ENCODE measurements at regions not wholly inside any gene's neighbourhood (a gene's known extent, or its start where the extent isn't known, plus 50 kb on each side); places are given as distances from the start of the nearest gene placed in this dataset.
A peak's percentile ranks its signal among the peaks of the same experiment; 100 is the strongest.
"Not testable (repeated sequence)": the region's sequence is repeated elsewhere in the genome, so short reads cannot be mapped to it uniquely, and the experiment has no call there.

DNA sequence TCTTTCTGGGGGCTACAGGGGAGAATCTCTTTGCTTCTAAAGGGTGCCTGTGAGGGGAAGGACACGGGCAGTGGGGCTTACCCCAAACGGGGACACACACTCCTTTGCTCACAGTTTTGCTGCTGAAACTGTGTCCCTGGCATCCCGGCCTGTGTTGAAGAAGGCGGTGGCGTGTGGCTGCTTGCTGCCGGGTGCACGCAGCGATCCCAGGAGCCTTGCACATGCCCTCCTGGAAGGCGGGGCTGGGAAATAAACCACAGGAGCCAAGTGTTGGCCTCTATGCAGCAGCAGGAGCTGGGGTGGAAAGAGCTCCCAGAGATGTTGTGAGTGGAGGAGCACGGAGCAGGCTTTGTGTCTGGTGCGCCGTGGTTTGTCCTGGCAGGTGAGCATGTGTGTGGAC is 131.0 kb upstream of the CIBAR2 start:
- Histone ChIP-seq H3K36me3 (ENCODE audit: insufficient read depth, low read length) (no peaks in the 10 kb centered on the region), H3K9me3 (ENCODE audit: insufficient read depth, low read length, severe bottlenecking) (no peaks in the 10 kb centered on the region), H3K4me1 (ENCODE audit: insufficient read depth, low read length) (no peaks in the 10 kb centered on the region), H3K27me3 (ENCODE audit: insufficient read depth, low read length, poor library complexity) (peaks cover 22% of the 10 kb centered on the region), H4K20me1 (ENCODE audit: insufficient read depth, low read length) (peaks cover 11% of the 10 kb centered on the region; the same call in 1 of the 2 replicates), H3K79me2 (ENCODE audit: insufficient read depth, low read length) (no peaks in the 10 kb centered on the region), H3K4me3 (ENCODE audit: low read depth in 1 of 2, low read length in 2 of 2) (no peak overlapping the region), H2AFZ (ENCODE audit: low read depth, low read length) (no peak overlapping the region), H3K4me2 (ENCODE audit: insufficient read depth, low read length) (no peak overlapping the region), H3K27ac (ENCODE audit: low read length) (no peak overlapping the region), H3K9ac (ENCODE audit: low read depth, low read length) (no peak overlapping the region)
- ATAC-seq (ENCODE audit: insufficient read depth, low read depth) (no peak), DNase-seq (no peak)
- no peak for TF ChIP-seq CTCF (IDR thresholded peaks at IDR 0.05; ENCODE audit: borderline replicate concordance, extremely low read depth, low read length, poor library complexity, severe bottlenecking)

DNA sequence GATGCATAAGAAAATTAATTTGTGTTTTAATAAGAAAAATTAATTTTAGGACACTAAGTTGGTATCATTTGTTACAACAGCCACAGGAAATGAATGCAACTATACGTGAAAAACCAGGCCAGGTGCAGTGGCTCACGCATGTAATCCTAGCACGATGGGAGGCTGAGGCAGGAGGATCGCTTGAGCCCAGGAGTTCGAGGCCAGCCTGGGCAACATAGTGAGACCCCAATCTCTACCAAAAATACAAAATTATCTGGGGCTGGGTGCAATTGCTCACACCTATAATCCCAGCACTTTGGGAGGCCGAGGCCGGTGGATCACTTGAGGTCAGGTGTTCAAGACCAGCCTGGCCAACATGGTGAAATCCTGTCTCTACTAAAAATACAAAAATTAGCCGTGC is 132.2 kb upstream of the CIBAR2 start:
- not testable (repeated sequence) for H3K4me2 ChIP-seq (ENCODE audit: insufficient read depth, low read length); H2AFZ ChIP-seq (ENCODE audit: low read depth, low read length); H3K9me3 ChIP-seq (ENCODE audit: insufficient read depth, low read length, severe bottlenecking); H3K4me1 ChIP-seq (ENCODE audit: insufficient read depth, low read length); DNase-seq; H3K9ac ChIP-seq (ENCODE audit: low read depth, low read length); ATAC-seq (ENCODE audit: insufficient read depth, low read depth); H3K4me3 ChIP-seq (ENCODE audit: low read depth in 1 of 2, low read length in 2 of 2); H3K27ac ChIP-seq (ENCODE audit: low read length); H3K36me3 ChIP-seq (ENCODE audit: insufficient read depth, low read length); H3K79me2 ChIP-seq (ENCODE audit: insufficient read depth, low read length)
- H3K27me3 ChIP-seq (ENCODE audit: insufficient read depth, low read length, poor library complexity), result peaks cover 22% of the 10 kb centered on the region
- peaks cover 11% of the 10 kb centered on the region; the same call in 1 of the 2 replicates for H4K20me1 ChIP-seq (ENCODE audit: insufficient read depth, low read length)

DNA sequence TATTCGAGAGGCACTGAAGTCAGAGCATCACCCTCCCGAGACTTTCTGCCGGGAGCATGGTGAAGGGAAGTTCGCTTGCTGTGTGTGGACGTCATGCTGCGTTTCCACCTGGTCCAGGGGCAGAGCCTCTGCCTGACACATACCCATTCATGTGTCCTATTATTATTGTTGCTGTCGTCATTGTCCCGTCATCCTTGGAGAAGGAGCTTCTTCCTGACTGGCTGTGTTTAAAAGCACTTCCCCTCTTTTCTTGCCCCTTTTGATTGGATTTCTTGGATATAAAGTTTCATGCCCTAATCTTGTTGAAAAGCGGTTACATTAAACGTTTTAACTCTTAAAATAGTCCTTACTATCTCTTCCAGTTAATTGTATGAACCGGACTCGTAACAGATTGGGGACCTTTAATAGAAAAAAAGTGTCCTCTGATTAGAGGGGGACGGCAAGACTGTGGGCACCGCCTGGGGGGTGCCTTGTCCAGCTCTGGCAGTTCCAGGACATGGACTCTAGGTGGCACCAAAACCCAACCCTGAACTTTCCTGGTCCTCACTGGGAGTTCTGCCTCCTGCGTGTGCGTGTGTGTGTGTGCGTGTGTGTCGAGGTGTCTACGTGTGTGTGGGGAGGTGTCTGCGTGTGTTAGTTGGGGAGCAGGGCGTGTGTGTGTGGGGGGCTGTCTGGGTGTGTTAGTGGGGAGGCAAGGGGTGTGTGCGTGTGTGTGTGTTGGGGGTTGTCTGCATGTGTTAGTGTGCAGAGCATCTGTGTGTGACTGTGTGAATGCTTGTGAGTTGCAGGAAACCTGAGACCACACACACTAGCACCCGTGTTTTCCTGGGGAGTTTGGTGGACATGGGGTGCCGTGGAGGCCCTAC is 133.3 kb upstream of the CIBAR2 start:
- H3K4me2 ChIP-seq (ENCODE audit: insufficient read depth, low read length), result no peak overlapping the region

GRCh38 chr16:85246473-85246872 is 134.2 kb upstream of the CIBAR2 start:
- peaks cover 16% of the 10 kb centered on the region for H3K27me3 ChIP-seq (ENCODE audit: insufficient read depth, low read length, poor library complexity)
- DNase-seq (no peak), ATAC-seq (ENCODE audit: insufficient read depth, low read depth) (no peak)

More for the DNA sequence above, 133.3 kb upstream of the CIBAR2 start:
- Histone ChIP-seq H3K9me3 (ENCODE audit: insufficient read depth, low read length, severe bottlenecking) (no peaks in the 10 kb centered on the region), H3K27me3 (ENCODE audit: insufficient read depth, low read length, poor library complexity) (peaks cover 22% of the 10 kb centered on the region), H3K27ac (ENCODE audit: low read length) (no peak overlapping the region), H4K20me1 (ENCODE audit: insufficient read depth, low read length) (peaks cover 11% of the 10 kb centered on the region; the same call in 1 of the 2 replicates), H2AFZ (ENCODE audit: low read depth, low read length) (no peak overlapping the region), H3K4me3 (ENCODE audit: low read depth in 1 of 2, low read length in 2 of 2) (no peak overlapping the region), H3K4me1 (ENCODE audit: insufficient read depth, low read length) (no peaks in the 10 kb centered on the region), H3K9ac (ENCODE audit: low read depth, low read length) (no peak overlapping the region), H3K36me3 (ENCODE audit: insufficient read depth, low read length) (no peaks in the 10 kb centered on the region), H3K79me2 (ENCODE audit: insufficient read depth, low read length) (no peaks in the 10 kb centered on the region)
- ATAC-seq (ENCODE audit: insufficient read depth, low read depth) (peak; percentile 80), DNase-seq (peak; percentile 66)
- peak; percentile 87 for TF ChIP-seq CTCF (IDR thresholded peaks at IDR 0.05; ENCODE audit: borderline replicate concordance, extremely low read depth, low read length, poor library complexity, severe bottlenecking)
- TF ChIP-seq EZH2 (IDR thresholded peaks at IDR 0.05; ENCODE audit: borderline replicate concordance, low read depth, low read length, severe bottlenecking), result no peak

More at GRCh38 chr16:85246473-85246872, 134.2 kb upstream of the CIBAR2 start:
- H3K9me3 ChIP-seq (ENCODE audit: insufficient read depth, low read length, severe bottlenecking), result no peaks in the 10 kb centered on the region
- H3K4me2 ChIP-seq (ENCODE audit: insufficient read depth, low read length), result no peak overlapping the region
- H3K79me2 ChIP-seq (ENCODE audit: insufficient read depth, low read length), result no peaks in the 10 kb centered on the region
- peaks cover 11% of the 10 kb centered on the region; the same call in 1 of the 2 replicates for H4K20me1 ChIP-seq (ENCODE audit: insufficient read depth, low read length)
- H3K4me3 ChIP-seq (ENCODE audit: low read depth in 1 of 2, low read length in 2 of 2), result no peak overlapping the region
- no peaks in the 10 kb centered on the region for H3K4me1 ChIP-seq (ENCODE audit: insufficient read depth, low read length)
- no peak overlapping the region for H2AFZ ChIP-seq (ENCODE audit: low read depth, low read length)
- TF ChIP-seq CTCF (IDR thresholded peaks at IDR 0.05; ENCODE audit: borderline replicate concordance, extremely low read depth, low read length, poor library complexity, severe bottlenecking), result no peak
- TF ChIP-seq EZH2 (IDR thresholded peaks at IDR 0.05; ENCODE audit: borderline replicate concordance, low read depth, low read length, severe bottlenecking), result no peak
- H3K9ac ChIP-seq (ENCODE audit: low read depth, low read length), result no peak overlapping the region
- H3K36me3 ChIP-seq (ENCODE audit: insufficient read depth, low read length), result no peaks in the 10 kb centered on the region
- H3K27ac ChIP-seq (ENCODE audit: low read length), result no peak overlapping the region
